IMR-90 (cell line): ENCODE measurements at regions not wholly inside any gene's neighbourhood (a gene's known extent, or its start where the extent isn't known, plus 50 kb on each side); places are given as distances from the start of the nearest gene placed in this dataset.

Experiments used
- ATAC-seq: fragments of 200-7000 bp; cut with Tn5 transposase; 2 replicates; pipeline ENCODE4 v1.9.1; 2020; ENCODE audit warnings: low read depth, mild to moderate bottlenecking, moderate library complexity
- BruUV-seq: library from RNA; stranded (reverse); fragments of 400-500 nt; replicated peaks from 2 replicates; lab custom pipeline; 2021; lab: Mats Ljungman, UMichigan
- CTCF ChIA-PET: fragments of 300-600 bp; formaldehyde crosslinking; extraction: SDS; loops from one replicate; lab custom pipeline; 2021; ENCODE audit warnings: antibody characterized with exemption; lab: Yijun Ruan, JAX
- POLR2A ChIA-PET: fragments of 300-600 bp; sonication (Branson Sonifier 250); formaldehyde crosslinking; loops from one replicate; lab custom pipeline; 2022; ENCODE audit warnings: antibody characterized with exemption; ENCODE audit not compliant: unreplicated experiment; lab: Charles Lee
- DNase-seq: peaks from one replicate; pipeline ENCODE4 v3.0.0; 2013
- H2AFZ ChIP-seq: replicated peaks from 2 replicates; pipeline ENCODE3; 2013; ENCODE audit warnings: low read length, mild to moderate bottlenecking; ENCODE audit not compliant: poor library complexity
- H2AK5ac ChIP-seq: 2 replicates; pipeline ENCODE4 v1.6.1; 2013; ENCODE audit warnings: low read depth, low read length, inconsistent platforms
- H2AK9ac ChIP-seq: replicated peaks from 2 replicates; pipeline ENCODE3; 2013; ENCODE audit warnings: mild to moderate bottlenecking, low read depth, low read length, moderate library complexity; ENCODE audit not compliant: poor library complexity
- H2BK120ac ChIP-seq: 2 replicates; pipeline ENCODE4 v1.6.1; 2013; ENCODE audit warnings: low read depth, low read length, inconsistent platforms
- H2BK15ac ChIP-seq: 3 replicates; pipeline ENCODE4 v1.6.1; 2013; ENCODE audit warnings: low read depth, low read length, inconsistent platforms
- H2BK20ac ChIP-seq: 2 replicates; pipeline ENCODE4 v1.6.1; 2013; ENCODE audit warnings: low read depth, mild to moderate bottlenecking, inconsistent platforms, low read length, moderate library complexity
- H2BK5ac ChIP-seq: 2 replicates; pipeline ENCODE4 v1.6.1; 2013; ENCODE audit warnings: mild to moderate bottlenecking, low read depth, low read length, inconsistent platforms; ENCODE audit not compliant: poor library complexity, severe bottlenecking
- H3K14ac ChIP-seq: replicated peaks from 2 replicates; pipeline ENCODE4 v1.6.1; 2013; ENCODE audit warnings: low read depth, low read length, inconsistent platforms
- H3K18ac ChIP-seq: 2 replicates; pipeline ENCODE4 v1.6.1; 2013; ENCODE audit warnings: low read depth, low read length, control low read depth
- H3K23ac ChIP-seq: 2 replicates; pipeline ENCODE4 v1.6.1; 2013; ENCODE audit warnings: low read depth, low read length, inconsistent platforms
- H3K27ac ChIP-seq: 2 replicates; pipeline ENCODE4 v1.5.1; 2013; ENCODE audit warnings: mild to moderate bottlenecking, control low read depth, low read length; ENCODE audit not compliant: insufficient read depth
- H3K27me3 ChIP-seq: 2 replicates; pipeline ENCODE4 v1.6.1; 2013; ENCODE audit warnings: low read length; ENCODE audit not compliant: control insufficient read depth, insufficient read depth
- H3K36me3 ChIP-seq: 2 replicates; pipeline ENCODE4 v1.6.1; 2013; ENCODE audit warnings: low read length, mixed read lengths; ENCODE audit not compliant: control insufficient read depth, insufficient read depth
- H3K4ac ChIP-seq: 2 replicates; pipeline ENCODE4 v1.6.1; 2013; ENCODE audit warnings: low read depth, low read length, inconsistent platforms
- H3K4me1 ChIP-seq: 2 replicates; pipeline ENCODE4 v1.6.1; 2013; ENCODE audit warnings: low read length, mixed read lengths; ENCODE audit not compliant: control insufficient read depth, insufficient read depth
- H3K4me2 ChIP-seq: 2 replicates; pipeline ENCODE4 v1.6.1; 2013; ENCODE audit warnings: low read depth, mild to moderate bottlenecking, control low read depth, low read length, moderate library complexity
- H3K4me3 ChIP-seq: 2 replicates; pipeline ENCODE4 v1.5.1; 2013; ENCODE audit warnings: low read depth, mild to moderate bottlenecking, control low read depth, low read length, moderate library complexity; ENCODE audit not compliant: insufficient read depth
- H3K56ac ChIP-seq: 2 replicates; pipeline ENCODE4 v1.6.1; 2013; ENCODE audit warnings: low read length, inconsistent platforms; ENCODE audit not compliant: insufficient read depth; ENCODE audit errors: extremely low read depth
- H3K79me1 ChIP-seq, 2 experiments: 2 replicates each; pipeline ENCODE4 v1.6.1; 2013; ENCODE audit warnings: low read length in 2 of 2, inconsistent platforms in 1 of 2, low read depth in 1 of 2
- H3K9ac ChIP-seq: 2 replicates; pipeline ENCODE4 v1.6.1; 2013; ENCODE audit warnings: low read depth, low read length, control low read depth
- H3K9me1 ChIP-seq: 2 replicates; pipeline ENCODE4 v1.6.1; 2013; ENCODE audit warnings: low read length, inconsistent platforms; ENCODE audit not compliant: insufficient read depth
- H3K9me3 ChIP-seq: 2 replicates; pipeline ENCODE4 v1.6.1; 2013; ENCODE audit warnings: low read length; ENCODE audit not compliant: control insufficient read depth, insufficient read depth
- H4K20me1 ChIP-seq: 2 replicates; pipeline ENCODE4 v1.6.1; 2013; ENCODE audit warnings: low read length, inconsistent platforms; ENCODE audit not compliant: insufficient read depth
- H4K5ac ChIP-seq: 2 replicates; pipeline ENCODE4 v1.6.1; 2013; ENCODE audit warnings: mild to moderate bottlenecking, low read depth, low read length, control low read depth
- H4K8ac ChIP-seq, 2 experiments: 2 replicates each; pipeline ENCODE4 v1.6.1; 2013; ENCODE audit warnings: low read depth in 2 of 2, low read length in 2 of 2, control low read depth in 1 of 2, inconsistent platforms in 1 of 2
- H4K91ac ChIP-seq: 2 replicates; pipeline ENCODE4 v1.6.1; 2013; ENCODE audit warnings: low read depth, low read length, inconsistent platforms; ENCODE audit not compliant: insufficient read depth
- BHLHE40 ChIP-seq: fragments of 150-350 bp; IDR thresholded peaks from 2 replicates; pipeline ENCODE4 v1.6.1; 2016; ENCODE audit warnings: mild to moderate bottlenecking, low read depth, low read length
- CEBPB ChIP-seq: IDR thresholded peaks from 2 replicates; pipeline ENCODE4 v1.6.1; 2012; ENCODE audit warnings: low read depth, low read length, improper control_type of control experiment
- MAFK ChIP-seq: IDR thresholded peaks from 2 replicates; pipeline ENCODE4 v1.6.1; 2012; ENCODE audit warnings: low read depth, low read length, improper control_type of control experiment
- MAZ ChIP-seq: IDR thresholded peaks from 2 replicates; pipeline ENCODE4 v1.6.1; 2012; ENCODE audit warnings: low read depth, mild to moderate bottlenecking, low read length, improper control_type of control experiment, moderate library complexity, borderline replicate concordance
- POLR2A ChIP-seq: IDR thresholded peaks from 2 replicates; pipeline ENCODE4 v1.6.1; 2012; ENCODE audit warnings: mild to moderate bottlenecking, low read depth, low read length
- RCOR1 ChIP-seq: IDR thresholded peaks from 2 replicates; pipeline ENCODE4 v1.6.1; 2012; ENCODE audit warnings: mild to moderate bottlenecking, low read length, improper control_type of control experiment; ENCODE audit not compliant: insufficient replicate concordance
- WGBS, 2 experiments: methylation state at CpG; one replicate each; pipeline versions ENCODE4 v1.1.5 to v1.1.7; 2013; ENCODE audit warnings: missing lambda C conversion rate in 2 of 2; ENCODE audit not compliant: insufficient read length in 1 of 2; ENCODE audit errors: extremely low coverage in 2 of 2; 5-methylcytosine and 5-hydroxymethylcytosine counted together
- dilution Hi-C: fragments of 300-500 bp; cut with HindIII; formaldehyde crosslinking; loops from one replicate; pipeline ENCODE4 v1.14.3; 2018; ENCODE audit warnings: low sequenced_read_pairs; ENCODE audit not compliant: unreplicated experiment
- in situ Hi-C: fragments of 300-500 bp; cut with MboI; formaldehyde crosslinking; loops from 3 replicates; pipeline ENCODE4 v1.14.3; 2019; ENCODE audit warnings: low sequenced_read_pairs, inconsistent platforms, mixed read lengths
- intact Hi-C: fragments of 100-400 bp; cut with micrococcal nuclease; formaldehyde crosslinking; loops from 2 replicates; pipeline ENCODE4 v1.10.0; 2022

DNA sequence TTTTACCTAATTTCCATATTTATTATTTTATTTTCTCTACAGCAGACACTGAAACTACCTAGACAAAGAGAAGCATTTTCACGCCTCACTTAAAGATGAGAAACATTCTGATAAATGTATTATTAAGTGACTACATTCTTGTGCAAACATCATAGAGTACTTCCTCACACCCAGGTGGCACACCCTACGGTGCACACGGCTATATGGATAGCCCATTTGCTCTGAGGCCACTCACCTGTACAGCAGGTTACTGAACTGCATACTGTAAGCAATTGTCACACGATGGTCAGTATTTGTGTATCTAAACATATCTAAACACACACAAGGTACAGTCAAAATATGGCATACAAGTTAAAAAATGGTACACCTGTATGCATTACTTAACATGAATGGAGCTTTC, 481.4 kb downstream of the CMPK2 start:
- no peak overlapping the region for H3K14ac ChIP-seq
- no peak overlapping the region for H3K56ac ChIP-seq
- H3K23ac ChIP-seq = no peak overlapping the region
- H2BK5ac ChIP-seq = no peak overlapping the region
- H2AFZ ChIP-seq = no peak overlapping the region
- no TSS peak for BruUV-seq
- H4K8ac ChIP-seq = no peak overlapping the region
- H3K9me1 ChIP-seq = no peaks in the 10 kb centered on the region
- H3K9me3 ChIP-seq = no peaks in the 10 kb centered on the region
- H3K79me1 ChIP-seq = no peaks in the 10 kb centered on the region
- WGBS, 2 experiments = no CpG with 5 or more reads among the region's 4 CpGs
- H4K91ac ChIP-seq = no peak overlapping the region
- no peaks in the 10 kb centered on the region for H4K20me1 ChIP-seq
- H2BK15ac ChIP-seq = no peak overlapping the region
- H3K36me3 ChIP-seq = no peaks in the 10 kb centered on the region
- H3K4me3 ChIP-seq = no peak overlapping the region
- intact Hi-C loops (no loop called here), dilution Hi-C loops (no loop called here), in situ Hi-C loops (no loop called here)
- POLR2A ChIA-PET = no interaction called here
- no peak overlapping the region for H2AK5ac ChIP-seq
- no peak overlapping the region for H2BK20ac ChIP-seq
- no peaks in the 10 kb centered on the region for H3K27me3 ChIP-seq
- CTCF ChIA-PET = interaction anchor here (0.6 kb wide), 1 partner anchor 379 kb away, joined by 3 read pairs; no protein-coding TSS in a partner anchor
- no peak overlapping the region for H4K5ac ChIP-seq
- no peak overlapping the region for H2BK120ac ChIP-seq
- H3K9ac ChIP-seq = no peak overlapping the region
- no peak overlapping the region for H3K4ac ChIP-seq
- no peak overlapping the region for H3K4me2 ChIP-seq
- no peak overlapping the region for H3K18ac ChIP-seq
- H2AK9ac ChIP-seq = no peak overlapping the region
- TF ChIP-seq MAFK (no peak), CEBPB (no peak), RCOR1 (no peak), BHLHE40 (no peak), MAZ (no peak), POLR2A (no peak)
- ATAC-seq (no peak), DNase-seq (no peak)
- H3K4me1 ChIP-seq = no peaks in the 10 kb centered on the region
- no peak overlapping the region for H3K27ac ChIP-seq
